ENCODE measurements at regions not wholly inside any gene's neighbourhood (a gene's known extent, or its start where the extent isn't known, plus 50 kb on each side); places are given as distances from the start of the nearest gene placed in this dataset.

- Histone ChIP-seq H3K4me1 (ENCODE audit: insufficient read depth, low read length) (no peaks in the 10 kb centered on the region), H3K9me3 (ENCODE audit: insufficient read depth, low read depth, low read length) (no peaks in the 10 kb centered on the region), H3K9ac (ENCODE audit: low read depth, low read length) (no peak overlapping the region), H3K27ac (ENCODE audit: low read length) (no peak overlapping the region), H3K36me3 (ENCODE audit: insufficient read depth, low read depth, low read length) (no peaks in the 10 kb centered on the region), H3K27me3 (ENCODE audit: insufficient read depth, low read length) (no peaks in the 10 kb centered on the region), H3K4me3 (ENCODE audit: low read length) (no peak overlapping the region)
These were observed 120.4 kb downstream of the EMX2 start for GRCh38 chr10:117662751-117663540.

GRCh38 chr10:117663750-117664149 lies 121.2 kb downstream of the EMX2 start:
- no peak overlapping the region for H3K27ac ChIP-seq (ENCODE audit: low read length)
- H3K4me1 ChIP-seq (ENCODE audit: insufficient read depth, low read length): no peaks in the 10 kb centered on the region
- H3K9me3 ChIP-seq (ENCODE audit: insufficient read depth, low read depth, low read length): no peaks in the 10 kb centered on the region
- no peak overlapping the region for H3K9ac ChIP-seq (ENCODE audit: low read depth, low read length)
- no peaks in the 10 kb centered on the region for H3K36me3 ChIP-seq (ENCODE audit: insufficient read depth, low read depth, low read length)
- H3K4me3 ChIP-seq (ENCODE audit: low read length): no peak overlapping the region
- H3K27me3 ChIP-seq (ENCODE audit: insufficient read depth, low read length): no peaks in the 10 kb centered on the region

GRCh38 chr10:117664288-117664687 lies 121.7 kb downstream of the EMX2 start:
- no peak overlapping the region for H3K9ac ChIP-seq (ENCODE audit: low read depth, low read length)

GRCh38 chr10:117666166-117666565 lies 123.6 kb downstream of the EMX2 start:
- Histone ChIP-seq H3K27me3 (ENCODE audit: insufficient read depth, low read length) (no peaks in the 10 kb centered on the region), H3K4me3 (ENCODE audit: low read length) (no peak overlapping the region), H3K9ac (ENCODE audit: low read depth, low read length) (no peak overlapping the region), H3K9me3 (ENCODE audit: insufficient read depth, low read depth, low read length) (no peaks in the 10 kb centered on the region), H3K4me1 (ENCODE audit: insufficient read depth, low read length) (no peaks in the 10 kb centered on the region), H3K36me3 (ENCODE audit: insufficient read depth, low read depth, low read length) (no peaks in the 10 kb centered on the region), H3K27ac (ENCODE audit: low read length) (no peak overlapping the region)

More at GRCh38 chr10:117664288-117664687, 121.7 kb downstream of the EMX2 start:
- Histone ChIP-seq H3K9me3 (ENCODE audit: insufficient read depth, low read depth, low read length) (no peaks in the 10 kb centered on the region), H3K27me3 (ENCODE audit: insufficient read depth, low read length) (no peaks in the 10 kb centered on the region), H3K27ac (ENCODE audit: low read length) (no peak overlapping the region), H3K4me1 (ENCODE audit: insufficient read depth, low read length) (no peaks in the 10 kb centered on the region), H3K4me3 (ENCODE audit: low read length) (no peak overlapping the region), H3K36me3 (ENCODE audit: insufficient read depth, low read depth, low read length) (no peaks in the 10 kb centered on the region)

- Histone ChIP-seq H3K4me1 (ENCODE audit: insufficient read depth, low read length) (no peaks in the 10 kb centered on the region), H3K36me3 (ENCODE audit: insufficient read depth, low read depth, low read length) (no peaks in the 10 kb centered on the region), H3K27me3 (ENCODE audit: insufficient read depth, low read length) (no peaks in the 10 kb centered on the region), H3K9me3 (ENCODE audit: insufficient read depth, low read depth, low read length) (no peaks in the 10 kb centered on the region), H3K9ac (ENCODE audit: low read depth, low read length) (no peak overlapping the region), H3K4me3 (ENCODE audit: low read length) (no peak overlapping the region), H3K27ac (ENCODE audit: low read length) (no peak overlapping the region)
These were observed 124.4 kb downstream of the EMX2 start for GRCh38 chr10:117666965-117667364.

- Histone ChIP-seq H3K9me3 (ENCODE audit: insufficient read depth, low read depth, low read length) (no peaks in the 10 kb centered on the region), H3K36me3 (ENCODE audit: insufficient read depth, low read depth, low read length) (no peaks in the 10 kb centered on the region), H3K27ac (ENCODE audit: low read length) (no peak overlapping the region), H3K9ac (ENCODE audit: low read depth, low read length) (no peak overlapping the region), H3K27me3 (ENCODE audit: insufficient read depth, low read length) (no peaks in the 10 kb centered on the region), H3K4me3 (ENCODE audit: low read length) (no peak overlapping the region), H3K4me1 (ENCODE audit: insufficient read depth, low read length) (no peaks in the 10 kb centered on the region)
These were observed 125.3 kb downstream of the EMX2 start for GRCh38 chr10:117667831-117668230.

- H3K27me3 ChIP-seq (ENCODE audit: insufficient read depth, low read length): no peaks in the 10 kb centered on the region
- H3K27ac ChIP-seq (ENCODE audit: low read length): no peak overlapping the region
- no peak overlapping the region for H3K4me3 ChIP-seq (ENCODE audit: low read length)
- H3K4me1 ChIP-seq (ENCODE audit: insufficient read depth, low read length): no peaks in the 10 kb centered on the region
- H3K9me3 ChIP-seq (ENCODE audit: insufficient read depth, low read depth, low read length): no peaks in the 10 kb centered on the region
- H3K9ac ChIP-seq (ENCODE audit: low read depth, low read length): no peak overlapping the region
- H3K36me3 ChIP-seq (ENCODE audit: insufficient read depth, low read depth, low read length): no peaks in the 10 kb centered on the region
These were observed 125.9 kb downstream of the EMX2 start for GRCh38 chr10:117668327-117669008.

- H3K27me3 ChIP-seq (ENCODE audit: insufficient read depth, low read length): no peaks in the 10 kb centered on the region
- no peaks in the 10 kb centered on the region for H3K9me3 ChIP-seq (ENCODE audit: insufficient read depth, low read depth, low read length)
- no peaks in the 10 kb centered on the region for H3K4me1 ChIP-seq (ENCODE audit: insufficient read depth, low read length)
- H3K36me3 ChIP-seq (ENCODE audit: insufficient read depth, low read depth, low read length): no peaks in the 10 kb centered on the region
- H3K27ac ChIP-seq (ENCODE audit: low read length): no peak overlapping the region
- no peak overlapping the region for H3K9ac ChIP-seq (ENCODE audit: low read depth, low read length)
- no peak overlapping the region for H3K4me3 ChIP-seq (ENCODE audit: low read length)
These were observed 126.6 kb downstream of the EMX2 start for GRCh38 chr10:117669122-117669521.

- H3K9ac ChIP-seq (ENCODE audit: low read depth, low read length): no peak overlapping the region
- no peaks in the 10 kb centered on the region for H3K36me3 ChIP-seq (ENCODE audit: insufficient read depth, low read depth, low read length)
- H3K4me1 ChIP-seq (ENCODE audit: insufficient read depth, low read length): no peaks in the 10 kb centered on the region
- H3K4me3 ChIP-seq (ENCODE audit: low read length): no peak overlapping the region
- no peaks in the 10 kb centered on the region for H3K9me3 ChIP-seq (ENCODE audit: insufficient read depth, low read depth, low read length)
- H3K27ac ChIP-seq (ENCODE audit: low read length): no peak overlapping the region
- H3K27me3 ChIP-seq (ENCODE audit: insufficient read depth, low read length): no peaks in the 10 kb centered on the region
These were observed 127.8 kb downstream of the EMX2 start for GRCh38 chr10:117670116-117670904.

GRCh38 chr10:117673230-117674010 lies 130.9 kb downstream of the EMX2 start:
- H3K4me3 ChIP-seq (ENCODE audit: low read length): no peak overlapping the region
- H3K9ac ChIP-seq (ENCODE audit: low read depth, low read length): no peak overlapping the region
- H3K27me3 ChIP-seq (ENCODE audit: insufficient read depth, low read length): no peaks in the 10 kb centered on the region
- no peaks in the 10 kb centered on the region for H3K4me1 ChIP-seq (ENCODE audit: insufficient read depth, low read length)
- H3K9me3 ChIP-seq (ENCODE audit: insufficient read depth, low read depth, low read length): no peaks in the 10 kb centered on the region
- H3K27ac ChIP-seq (ENCODE audit: low read length): no peak overlapping the region
- H3K36me3 ChIP-seq (ENCODE audit: insufficient read depth, low read depth, low read length): no peaks in the 10 kb centered on the region

GRCh38 chr10:117674201-117674600 lies 131.7 kb downstream of the EMX2 start:
- Histone ChIP-seq H3K36me3 (ENCODE audit: insufficient read depth, low read depth, low read length) (no peaks in the 10 kb centered on the region), H3K27ac (ENCODE audit: low read length) (no peak overlapping the region), H3K4me1 (ENCODE audit: insufficient read depth, low read length) (no peaks in the 10 kb centered on the region), H3K4me3 (ENCODE audit: low read length) (no peak overlapping the region), H3K9me3 (ENCODE audit: insufficient read depth, low read depth, low read length) (no peaks in the 10 kb centered on the region), H3K9ac (ENCODE audit: low read depth, low read length) (no peak overlapping the region), H3K27me3 (ENCODE audit: insufficient read depth, low read length) (no peaks in the 10 kb centered on the region)

All from iPS-20b (cell line).